ENCODE measurements at regions not wholly inside any gene's neighbourhood (a gene's known extent, or its start where the extent isn't known, plus 50 kb on each side); places are given as distances from the start of the nearest gene placed in this dataset.
"Not testable (repeated sequence)": the region's sequence is repeated elsewhere in the genome, so short reads cannot be mapped to it uniquely, and the experiment has no call there.

GRCh38 chr10:9898633-9899395, 1118.9 kb upstream of the CELF2 start:
- DNase-seq (ENCODE audit: low read depth in 2 of 2), result no peak

GRCh38 chr10:9900751-9901150, 1116.9 kb upstream of the CELF2 start:
- no peak for DNase-seq (ENCODE audit: low read depth in 2 of 2)

GRCh38 chr10:9901971-9902370, 1115.7 kb upstream of the CELF2 start:
- DNase-seq (ENCODE audit: low read depth in 2 of 2), result no peak

GRCh38 chr10:9910446-9910845, 1107.2 kb upstream of the CELF2 start:
- no peak for DNase-seq (ENCODE audit: low read depth in 2 of 2)

- no peak for DNase-seq (ENCODE audit: low read depth in 2 of 2)
Measured at GRCh38 chr10:9911488-9911887, 1106.2 kb upstream of the CELF2 start.

- no peak for DNase-seq (ENCODE audit: low read depth in 2 of 2)
Measured at GRCh38 chr10:9913876-9914514, 1103.7 kb upstream of the CELF2 start.

- DNase-seq (ENCODE audit: low read depth in 2 of 2), result no peak
Measured at GRCh38 chr10:9921544-9921943, 1096.1 kb upstream of the CELF2 start.

- DNase-seq (ENCODE audit: low read depth in 2 of 2), result no peak
Measured at GRCh38 chr10:9922126-9922870, 1095.4 kb upstream of the CELF2 start.

GRCh38 chr10:9926003-9926402, 1091.7 kb upstream of the CELF2 start:
- no peak for DNase-seq (ENCODE audit: low read depth in 2 of 2)

GRCh38 chr10:9926881-9927280, 1090.8 kb upstream of the CELF2 start:
- DNase-seq (ENCODE audit: low read depth in 2 of 2), result no peak

- no peak for DNase-seq (ENCODE audit: low read depth in 2 of 2)
Measured at GRCh38 chr10:9939716-9940115, 1078.0 kb upstream of the CELF2 start.

- DNase-seq (ENCODE audit: low read depth in 2 of 2), result no peak
Measured at GRCh38 chr10:9944690-9945089, 1073.0 kb upstream of the CELF2 start.

- DNase-seq (ENCODE audit: low read depth in 2 of 2), result no peak
Measured at GRCh38 chr10:9950070-9950469, 1067.6 kb upstream of the CELF2 start.

- DNase-seq (ENCODE audit: low read depth in 2 of 2), result no peak
Measured at GRCh38 chr10:9951481-9952257, 1066.0 kb upstream of the CELF2 start.

- no peak for DNase-seq (ENCODE audit: low read depth in 2 of 2)
Measured at GRCh38 chr10:9957351-9957750, 1060.3 kb upstream of the CELF2 start.

GRCh38 chr10:9957876-9958275, 1059.8 kb upstream of the CELF2 start:
- not testable (repeated sequence) for DNase-seq (ENCODE audit: low read depth in 2 of 2)

- DNase-seq (ENCODE audit: low read depth in 2 of 2), result no peak
Measured at GRCh38 chr10:9965341-9965740, 1052.3 kb upstream of the CELF2 start.

GRCh38 chr10:9986786-9987185, 1030.9 kb upstream of the CELF2 start:
- no peak for DNase-seq (ENCODE audit: low read depth in 2 of 2)

GRCh38 chr10:9987197-9987596, 1030.5 kb upstream of the CELF2 start:
- no peak for DNase-seq (ENCODE audit: low read depth in 2 of 2)

GRCh38 chr10:9992661-9993060, 1025.0 kb upstream of the CELF2 start:
- no peak for DNase-seq (ENCODE audit: low read depth in 2 of 2)

GRCh38 chr10:9994131-9994530, 1023.5 kb upstream of the CELF2 start:
- DNase-seq (ENCODE audit: low read depth in 2 of 2), result no peak

- no peak for DNase-seq (ENCODE audit: low read depth in 2 of 2)
Measured at GRCh38 chr10:9999627-10000026, 1018.0 kb upstream of the CELF2 start.
